Esophagus muscularis mucosa (tissue), 3 donors: ENCODE measurements at regions not wholly inside any gene's neighbourhood (a gene's known extent, or its start where the extent isn't known, plus 50 kb on each side); places are given as distances from the start of the nearest gene placed in this dataset.
A peak's percentile ranks its signal among the peaks of the same experiment; 100 is the strongest.

Experiments
- POLR2AphosphoS5 ChIP-seq, 2 donors: sonication (generic); formaldehyde crosslinking; IDR thresholded peaks; one replicate each; pipeline ENCODE4 v1.6.1; 2017; ENCODE audit warnings: antibody characterized with exemption in 2 of 2
- TF ChIP-seq, protein P1 (sequence below), 3 experiments: fragments of 200-600 bp in 2 of 3; fragments of 450-650 bp in 1 of 3; sonication (generic) in 2 of 3; IDR thresholded peaks; one replicate each; pipeline ENCODE4 v1.5.1; 2017 to 2019; ENCODE audit warnings: antibody characterized with exemption in 3 of 3, mild to moderate bottlenecking in 2 of 3, moderate library complexity in 1 of 3

DNA sequence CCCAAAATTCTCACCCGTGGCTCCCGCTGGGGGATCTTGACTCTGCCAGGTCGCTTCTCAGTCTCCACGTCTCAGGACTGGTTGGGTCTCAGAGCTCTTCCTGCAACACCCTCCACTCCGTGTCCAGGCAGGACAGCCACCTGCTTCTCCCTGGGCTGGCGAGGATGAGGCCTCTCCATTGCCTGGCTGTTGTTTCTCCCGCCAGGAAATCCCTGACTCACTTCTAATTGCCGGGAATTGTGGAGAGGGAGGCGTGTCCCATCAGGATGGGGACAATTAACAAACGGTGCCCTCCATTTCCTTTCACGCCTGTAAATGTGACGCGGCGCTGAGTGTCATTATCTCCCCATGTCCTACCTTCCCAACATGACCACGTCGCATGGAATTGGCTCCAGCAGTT lies 204.5 kb downstream of the RBFOX3 start:
- TF ChIP-seq, protein P1, sequence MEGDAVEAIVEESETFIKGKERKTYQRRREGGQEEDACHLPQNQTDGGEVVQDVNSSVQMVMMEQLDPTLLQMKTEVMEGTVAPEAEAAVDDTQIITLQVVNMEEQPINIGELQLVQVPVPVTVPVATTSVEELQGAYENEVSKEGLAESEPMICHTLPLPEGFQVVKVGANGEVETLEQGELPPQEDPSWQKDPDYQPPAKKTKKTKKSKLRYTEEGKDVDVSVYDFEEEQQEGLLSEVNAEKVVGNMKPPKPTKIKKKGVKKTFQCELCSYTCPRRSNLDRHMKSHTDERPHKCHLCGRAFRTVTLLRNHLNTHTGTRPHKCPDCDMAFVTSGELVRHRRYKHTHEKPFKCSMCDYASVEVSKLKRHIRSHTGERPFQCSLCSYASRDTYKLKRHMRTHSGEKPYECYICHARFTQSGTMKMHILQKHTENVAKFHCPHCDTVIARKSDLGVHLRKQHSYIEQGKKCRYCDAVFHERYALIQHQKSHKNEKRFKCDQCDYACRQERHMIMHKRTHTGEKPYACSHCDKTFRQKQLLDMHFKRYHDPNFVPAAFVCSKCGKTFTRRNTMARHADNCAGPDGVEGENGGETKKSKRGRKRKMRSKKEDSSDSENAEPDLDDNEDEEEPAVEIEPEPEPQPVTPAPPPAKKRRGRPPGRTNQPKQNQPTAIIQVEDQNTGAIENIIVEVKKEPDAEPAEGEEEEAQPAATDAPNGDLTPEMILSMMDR (IDR thresholded peaks at IDR 0.05): no peak
- peak; percentile 29 to 51 for TF ChIP-seq POLR2AphosphoS5 (IDR thresholded peaks at IDR 0.05)
